ENCODE measurements at regions not wholly inside any gene's neighbourhood (a gene's known extent, or its start where the extent isn't known, plus 50 kb on each side); places are given as distances from the start of the nearest gene placed in this dataset.

DNA sequence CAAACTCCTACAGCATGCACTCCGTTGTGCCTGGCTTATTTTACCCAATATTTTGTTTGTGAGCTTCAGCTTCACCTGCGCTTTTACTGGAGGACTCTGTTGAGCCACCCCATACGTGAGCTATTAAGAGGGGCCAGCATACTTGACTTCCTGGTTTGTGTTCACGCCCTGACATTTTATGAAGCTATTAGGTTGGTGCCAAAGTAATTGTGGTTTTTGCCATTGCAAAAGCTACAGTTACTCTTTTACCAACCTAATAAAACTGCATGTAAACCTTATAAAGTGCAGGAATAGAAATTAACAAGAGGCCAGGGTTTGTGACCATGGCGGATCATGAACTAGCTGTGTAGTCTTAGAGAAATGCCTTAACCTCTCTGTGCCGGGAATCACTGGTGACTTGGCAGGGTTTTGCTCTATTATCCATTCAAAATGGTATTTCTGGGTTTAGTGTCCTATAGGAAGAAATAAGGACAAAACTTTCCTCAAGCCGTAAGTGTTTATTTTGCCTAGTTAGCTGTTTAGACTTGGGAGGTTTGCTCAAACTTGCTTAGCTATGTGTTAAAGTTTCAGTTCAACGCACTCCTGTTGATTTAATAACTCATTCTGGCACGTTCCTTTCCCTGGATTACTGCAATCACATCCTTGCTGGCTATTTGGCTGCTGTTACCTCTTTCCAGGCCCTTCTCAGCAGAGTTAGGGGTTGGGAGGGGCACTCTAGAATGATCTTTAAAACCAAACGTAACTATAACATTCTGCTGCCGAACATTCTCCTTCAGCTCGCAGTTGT lies 1027.6 kb downstream of the BCL11B start:
- no peak overlapping the region for H2AFZ ChIP-seq
- H3K27ac ChIP-seq: no peak overlapping the region
- H3K79me2 ChIP-seq: no peaks in the 10 kb centered on the region
- no peaks in the 10 kb centered on the region for H3K4me1 ChIP-seq
- no peaks in the 10 kb centered on the region for H3K36me3 ChIP-seq (ENCODE audit: control insufficient read depth, insufficient read depth, low read length)
- TF ChIP-seq CTCF (IDR thresholded peaks at IDR 0.05): no peak
- no peaks in the 10 kb centered on the region for H3K27me3 ChIP-seq (ENCODE audit: control insufficient read depth, insufficient read depth, low read length)
- no peaks in the 10 kb centered on the region for H3K9me3 ChIP-seq (ENCODE audit: control insufficient read depth, low read length)
- no peak overlapping the region for H3K4me3 ChIP-seq (ENCODE audit: low read depth, low read length)
- no peak overlapping the region for H3K9ac ChIP-seq
- no peak overlapping the region for H3K4me2 ChIP-seq (ENCODE audit: low read length)

- no peaks in the 10 kb centered on the region for H3K9me3 ChIP-seq (ENCODE audit: control insufficient read depth, low read length)
- no peak overlapping the region for H3K4me2 ChIP-seq (ENCODE audit: low read length)
These were observed 1026.9 kb downstream of the BCL11B start for GRCh38 chr14:98244966-98245569.

DNA sequence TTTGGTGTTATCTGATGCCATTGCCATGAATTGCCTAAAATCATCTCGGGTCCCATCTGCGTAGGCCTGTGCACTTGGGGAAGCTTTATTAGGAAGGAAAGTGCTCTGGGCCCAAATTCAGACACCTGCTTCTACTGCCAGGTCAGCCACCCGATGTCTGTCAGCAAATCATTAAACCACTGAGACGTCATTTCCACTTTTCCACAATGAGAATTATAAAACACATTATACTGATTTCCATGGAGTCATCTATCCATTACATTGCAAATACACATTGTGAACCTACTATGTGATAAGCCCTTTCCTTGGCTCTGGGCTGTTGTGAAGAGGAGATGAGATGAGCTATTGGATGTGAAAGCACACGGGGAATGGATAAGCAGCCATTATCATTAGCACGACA lies 1022.9 kb downstream of the BCL11B start:
- Histone ChIP-seq H3K27me3 (ENCODE audit: control insufficient read depth, insufficient read depth, low read length) (no peaks in the 10 kb centered on the region), H3K79me2 (no peaks in the 10 kb centered on the region), H3K4me1 (no peaks in the 10 kb centered on the region), H3K36me3 (ENCODE audit: control insufficient read depth, insufficient read depth, low read length) (no peaks in the 10 kb centered on the region), H3K4me2 (ENCODE audit: low read length) (no peak overlapping the region), H3K27ac (no peak overlapping the region), H2AFZ (no peak overlapping the region), H3K9me3 (ENCODE audit: control insufficient read depth, low read length) (no peaks in the 10 kb centered on the region), H3K9ac (no peak overlapping the region), H3K4me3 (ENCODE audit: low read depth, low read length) (no peak overlapping the region)
- TF ChIP-seq CTCF (IDR thresholded peaks at IDR 0.05): no peak

More at GRCh38 chr14:98244966-98245569, 1026.9 kb downstream of the BCL11B start:
- Histone ChIP-seq H3K36me3 (ENCODE audit: control insufficient read depth, insufficient read depth, low read length) (no peaks in the 10 kb centered on the region), H2AFZ (no peak overlapping the region), H3K4me3 (ENCODE audit: low read depth, low read length) (no peak overlapping the region), H3K79me2 (no peaks in the 10 kb centered on the region), H3K4me1 (no peaks in the 10 kb centered on the region), H3K9ac (no peak overlapping the region), H3K27ac (no peak overlapping the region), H3K27me3 (ENCODE audit: control insufficient read depth, insufficient read depth, low read length) (no peaks in the 10 kb centered on the region)
- TF ChIP-seq CTCF (IDR thresholded peaks at IDR 0.05): no peak

DNA sequence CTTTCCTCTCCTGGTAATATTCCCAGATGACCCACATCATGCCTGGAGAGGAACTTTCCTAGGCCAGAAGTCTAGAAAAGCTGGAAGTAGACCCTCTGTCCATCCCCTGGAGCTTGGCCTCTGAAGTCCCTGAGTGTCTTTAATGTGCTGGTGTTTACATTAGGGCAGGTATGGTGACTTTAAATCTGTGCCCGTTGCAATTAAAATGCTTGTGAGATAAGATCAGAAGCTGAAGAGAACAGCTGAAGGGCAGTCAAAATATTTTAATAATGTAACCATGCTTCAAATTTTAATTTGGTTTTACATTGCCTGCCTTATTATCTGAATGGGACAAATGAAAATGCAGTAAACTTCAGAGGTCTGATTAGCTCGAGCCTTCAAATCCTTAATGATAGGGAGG lies 1022.5 kb downstream of the BCL11B start:
- Histone ChIP-seq H3K27me3 (ENCODE audit: control insufficient read depth, insufficient read depth, low read length) (no peaks in the 10 kb centered on the region), H3K4me1 (no peaks in the 10 kb centered on the region), H3K27ac (no peak overlapping the region), H3K36me3 (ENCODE audit: control insufficient read depth, insufficient read depth, low read length) (no peaks in the 10 kb centered on the region), H3K79me2 (no peaks in the 10 kb centered on the region), H3K9me3 (ENCODE audit: control insufficient read depth, low read length) (no peaks in the 10 kb centered on the region), H3K4me3 (ENCODE audit: low read depth, low read length) (no peak overlapping the region), H3K9ac (no peak overlapping the region), H3K4me2 (ENCODE audit: low read length) (no peak overlapping the region), H2AFZ (no peak overlapping the region)
- no peak for TF ChIP-seq CTCF (IDR thresholded peaks at IDR 0.05)
